Keratinocyte (primary cell): ENCODE measurements at regions not wholly inside any gene's neighbourhood (a gene's known extent, or its start where the extent isn't known, plus 50 kb on each side); places are given as distances from the start of the nearest gene placed in this dataset.

ENCODE experiments used
- DNase-seq: peaks from one replicate; pipeline ENCODE4 v3.0.0-alpha.2; 2011; ENCODE audit warnings: low read depth, missing footprints, low spot score
- FAIRE-seq: peaks from 2 replicates; lab custom pipeline; 2011; peaks lifted over from hg19 to GRCh38; lab: Jason Lieb, UNC
- H2AFZ ChIP-seq: 2 replicates; pipeline ENCODE4 v1.6.0; 2012; ENCODE audit warnings: low read length, control low read depth, inconsistent platforms; ENCODE audit not compliant: control insufficient read depth
- H3K27ac ChIP-seq: 2 replicates; pipeline ENCODE4 v1.5.1; 2011; ENCODE audit warnings: low read length; ENCODE audit not compliant: control insufficient read depth, insufficient read depth
- H3K27me3 ChIP-seq: 3 replicates; pipeline ENCODE4 v1.6.0; 2011; ENCODE audit warnings: low read length; ENCODE audit not compliant: control insufficient read depth, insufficient read depth; ENCODE audit errors: extremely low read depth
- H3K36me3 ChIP-seq, 2 experiments: 2 replicates in 1 of 2; 3 replicates in 1 of 2; pipeline ENCODE4 v1.5.1; 2011; ENCODE audit warnings: low read length in 2 of 2, mild to moderate bottlenecking in 1 of 2; ENCODE audit not compliant: control insufficient read depth in 2 of 2, insufficient read depth in 2 of 2; ENCODE audit errors: extremely low read depth in 1 of 2
- H3K4me1 ChIP-seq: 3 replicates; pipeline ENCODE4 v1.5.1; 2011; ENCODE audit warnings: low read length; ENCODE audit not compliant: control insufficient read depth, insufficient read depth; ENCODE audit errors: extremely low read depth
- H3K4me2 ChIP-seq: 3 replicates; pipeline ENCODE4 v1.6.0; 2011; ENCODE audit warnings: low read depth, low read length; ENCODE audit not compliant: control insufficient read depth, insufficient read depth; ENCODE audit errors: extremely low read depth
- H3K4me3 ChIP-seq, 3 experiments: fragments of 200-600 bp in 1 of 3; sonication (generic) in 1 of 3; 2 replicates in 2 of 3; 3 replicates in 1 of 3; pipeline ENCODE4 v1.5.1; 2011 to 2016; ENCODE audit warnings: low read length in 3 of 3, mild to moderate bottlenecking in 3 of 3, control low read depth in 2 of 3, inconsistent platforms in 1 of 3, low read depth in 1 of 3, mixed read lengths in 1 of 3, mixed run types in 1 of 3, moderate library complexity in 1 of 3; ENCODE audit not compliant: control insufficient read depth in 2 of 3, insufficient read depth in 2 of 3; ENCODE audit errors: extremely low read depth in 1 of 3
- H3K79me2 ChIP-seq: 2 replicates; pipeline ENCODE4 v1.6.0; 2012; ENCODE audit warnings: low read length; ENCODE audit not compliant: control insufficient read depth, insufficient read depth
- H3K9ac ChIP-seq: 3 replicates; pipeline ENCODE4 v1.6.0; 2011; ENCODE audit warnings: low read length; ENCODE audit not compliant: control insufficient read depth, insufficient read depth; ENCODE audit errors: extremely low read depth
- H3K9me1 ChIP-seq: 3 replicates; pipeline ENCODE4 v1.6.0; 2011; ENCODE audit warnings: low read length; ENCODE audit not compliant: control insufficient read depth, insufficient read depth; ENCODE audit errors: extremely low read depth
- H3K9me3 ChIP-seq: 2 replicates; pipeline ENCODE4 v1.5.1; 2012; ENCODE audit warnings: low read depth, low read length; ENCODE audit not compliant: control insufficient read depth
- H4K20me1 ChIP-seq: 3 replicates; pipeline ENCODE4 v1.6.0; 2011; ENCODE audit warnings: low read length; ENCODE audit not compliant: control insufficient read depth, insufficient read depth; ENCODE audit errors: extremely low read depth
- CTCF ChIP-seq, 3 experiments: IDR thresholded peaks in 1 of 3; conservative IDR thresholded peaks in 1 of 3; optimal IDR thresholded peaks in 1 of 3; 2 replicates in 2 of 3; 3 replicates in 1 of 3; pipeline versions ENCODE3 to v1.5.1; 2011; ENCODE audit warnings: low read length in 3 of 3, mild to moderate bottlenecking in 3 of 3, moderate library complexity in 2 of 3, control low read depth in 1 of 3, inconsistent platforms in 1 of 3; ENCODE audit not compliant: insufficient read depth in 2 of 3; ENCODE audit errors: extremely low read depth in 1 of 3
- EZH2 ChIP-seq: IDR thresholded peaks from one replicate; pipeline ENCODE4 v1.6.1; 2012; ENCODE audit warnings: inconsistent platforms, mild to moderate bottlenecking, low read length, moderate library complexity
- dilution Hi-C: fragments of 300-500 bp; cut with MboI; formaldehyde crosslinking; loops from one replicate; pipeline ENCODE4 v1.7.0; 2020; ENCODE audit warnings: low sequenced_read_pairs; ENCODE audit not compliant: extremely low pct_ligation_motif_present

- Histone ChIP-seq H3K79me2 (no peaks in the 10 kb centered on the region), H3K9ac (no peak overlapping the region), H3K36me3 (no peaks in the 10 kb centered on the region), H3K27me3 (no peaks in the 10 kb centered on the region), H3K9me3 (no peaks in the 10 kb centered on the region), H3K4me2 (no peak overlapping the region), H3K9me1 (no peaks in the 10 kb centered on the region), H3K4me3 (no peak overlapping the region), H4K20me1 (no peaks in the 10 kb centered on the region), H2AFZ (no peak overlapping the region), H3K4me1 (no peaks in the 10 kb centered on the region), H3K27ac (no peak overlapping the region)
- DNase-seq (no peak), FAIRE-seq (no peak)
- dilution Hi-C loops, result no loop called here
- no peak for TF ChIP-seq CTCF (optimal IDR thresholded peaks at IDR 0.05 in 1 of 3, IDR thresholded peaks at IDR 0.05 in 1 of 3, conservative IDR thresholded peaks at IDR 0.05 in 1 of 3; ENCODE audit: extremely low read depth in 1 of 3, insufficient read depth in 2 of 3, low read length in 3 of 3)
- no peak for TF ChIP-seq EZH2
Observed at GRCh38 chr10:129361676-129362376, 105.2 kb upstream of the MGMT start.

- H3K27me3 ChIP-seq, result no peaks in the 10 kb centered on the region
- dilution Hi-C loops, result no loop called here
- H3K9me3 ChIP-seq, result no peaks in the 10 kb centered on the region
- no peak overlapping the region for H2AFZ ChIP-seq
- H3K9me1 ChIP-seq, result no peaks in the 10 kb centered on the region
- no peak overlapping the region for H3K9ac ChIP-seq
- no peak overlapping the region for H3K27ac ChIP-seq
- no peaks in the 10 kb centered on the region for H3K4me1 ChIP-seq
- FAIRE-seq (no peak), DNase-seq (no peak)
- H3K4me3 ChIP-seq, result no peak overlapping the region
- H3K36me3 ChIP-seq, result no peaks in the 10 kb centered on the region
- H3K4me2 ChIP-seq, result no peak overlapping the region
- no peaks in the 10 kb centered on the region for H4K20me1 ChIP-seq
- H3K79me2 ChIP-seq, result no peaks in the 10 kb centered on the region
- TF ChIP-seq CTCF (optimal IDR thresholded peaks at IDR 0.05 in 1 of 3, IDR thresholded peaks at IDR 0.05 in 1 of 3, conservative IDR thresholded peaks at IDR 0.05 in 1 of 3; ENCODE audit: extremely low read depth in 1 of 3, insufficient read depth in 2 of 3, low read length in 3 of 3), result no peak
- TF ChIP-seq EZH2, result no peak
Observed at GRCh38 chr10:129364949-129365348, 102.1 kb upstream of the MGMT start.
